Ascending aorta (tissue), 2 donors: ENCODE measurements at regions not wholly inside any gene's neighbourhood (a gene's known extent, or its start where the extent isn't known, plus 50 kb on each side); places are given as distances from the start of the nearest gene placed in this dataset.

Experiments used
- DNase-seq, 2 donors: peaks; one replicate each; pipeline ENCODE4 v3.0.0-alpha.2; 2019; ENCODE audit warnings: low spot score in 2 of 2
- H3K27ac ChIP-seq, 2 donors: fragments of 200-600 bp; sonication (generic); one replicate each; pipeline ENCODE4 v1.5.1; 2016 to 2017; ENCODE audit warnings: mild to moderate bottlenecking in 1 of 2
- H3K27me3 ChIP-seq: fragments of 200-600 bp; sonication (generic); one replicate; pipeline ENCODE4 v1.5.1; 2017
- H3K36me3 ChIP-seq, 2 donors: fragments of 200-600 bp; sonication (generic); one replicate each; pipeline ENCODE4 v1.5.1; 2016
- H3K4me1 ChIP-seq, 2 donors: fragments of 200-600 bp; sonication (generic); one replicate each; pipeline ENCODE4 v1.5.1; 2016 to 2017; ENCODE audit warnings: mild to moderate bottlenecking in 1 of 2
- H3K4me3 ChIP-seq, 2 donors: fragments of 200-600 bp; sonication (generic); one replicate each; pipeline ENCODE4 v1.5.1; 2016 to 2017; ENCODE audit warnings: mild to moderate bottlenecking in 1 of 2
- H3K9me3 ChIP-seq, 2 donors: fragments of 200-600 bp; sonication (generic); one replicate each; pipeline ENCODE4 v1.5.1; 2016
- intact Hi-C: fragments of 100-400 bp; cut with DNase I; formaldehyde crosslinking; loops from one replicate; pipeline ENCODE4 v1.15.1; 2023
- TF ChIP-seq, protein P1 (sequence below), 3 experiments: fragments of 200-600 bp in 2 of 3; fragments of 450-650 bp in 1 of 3; sonication (generic) in 2 of 3; IDR thresholded peaks; one replicate each; pipeline ENCODE4 v1.5.1; 2016 to 2019; ENCODE audit warnings: antibody characterized with exemption in 3 of 3, mild to moderate bottlenecking in 1 of 3, moderate library complexity in 1 of 3

DNA sequence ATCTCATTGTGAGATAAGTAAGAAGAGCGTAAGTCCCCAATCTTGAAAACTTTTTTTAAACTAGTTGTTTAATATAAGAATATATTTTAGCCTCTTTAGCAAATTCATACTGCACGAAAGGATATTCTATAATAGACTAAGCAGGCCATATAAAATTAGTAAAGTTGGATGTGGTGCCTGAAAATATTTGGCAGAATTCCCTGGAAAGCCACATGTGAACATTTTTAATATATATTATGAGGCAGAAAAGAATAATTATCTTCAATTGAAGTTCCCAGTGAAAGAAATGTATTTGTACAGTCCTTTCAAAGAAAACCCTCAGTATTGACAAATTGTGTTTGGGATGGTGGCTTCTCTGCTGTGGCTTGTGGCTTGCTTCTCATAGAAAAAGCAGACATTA is 237.5 kb upstream of the JAG1 start:
- Histone ChIP-seq H3K27ac (peak overlapping the region; percentile 72 to 82), H3K4me1 (peaks cover 0 to 6% of the 10 kb centered on the region in 2 donors), H3K4me3 (peak overlapping the region in 1 of 2 donors; percentile 44), H3K27me3 (no peaks in the 10 kb centered on the region), H3K36me3 (no peaks in the 10 kb centered on the region), H3K9me3 (no peaks in the 10 kb centered on the region)
- intact Hi-C loops: loop anchor here (10.0 kb wide), 1 partner anchor 356 kb away; no protein-coding TSS in a partner anchor
- TF ChIP-seq, protein P1, sequence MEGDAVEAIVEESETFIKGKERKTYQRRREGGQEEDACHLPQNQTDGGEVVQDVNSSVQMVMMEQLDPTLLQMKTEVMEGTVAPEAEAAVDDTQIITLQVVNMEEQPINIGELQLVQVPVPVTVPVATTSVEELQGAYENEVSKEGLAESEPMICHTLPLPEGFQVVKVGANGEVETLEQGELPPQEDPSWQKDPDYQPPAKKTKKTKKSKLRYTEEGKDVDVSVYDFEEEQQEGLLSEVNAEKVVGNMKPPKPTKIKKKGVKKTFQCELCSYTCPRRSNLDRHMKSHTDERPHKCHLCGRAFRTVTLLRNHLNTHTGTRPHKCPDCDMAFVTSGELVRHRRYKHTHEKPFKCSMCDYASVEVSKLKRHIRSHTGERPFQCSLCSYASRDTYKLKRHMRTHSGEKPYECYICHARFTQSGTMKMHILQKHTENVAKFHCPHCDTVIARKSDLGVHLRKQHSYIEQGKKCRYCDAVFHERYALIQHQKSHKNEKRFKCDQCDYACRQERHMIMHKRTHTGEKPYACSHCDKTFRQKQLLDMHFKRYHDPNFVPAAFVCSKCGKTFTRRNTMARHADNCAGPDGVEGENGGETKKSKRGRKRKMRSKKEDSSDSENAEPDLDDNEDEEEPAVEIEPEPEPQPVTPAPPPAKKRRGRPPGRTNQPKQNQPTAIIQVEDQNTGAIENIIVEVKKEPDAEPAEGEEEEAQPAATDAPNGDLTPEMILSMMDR (IDR thresholded peaks at IDR 0.05): no peak
- DNase-seq: no peak

DNA sequence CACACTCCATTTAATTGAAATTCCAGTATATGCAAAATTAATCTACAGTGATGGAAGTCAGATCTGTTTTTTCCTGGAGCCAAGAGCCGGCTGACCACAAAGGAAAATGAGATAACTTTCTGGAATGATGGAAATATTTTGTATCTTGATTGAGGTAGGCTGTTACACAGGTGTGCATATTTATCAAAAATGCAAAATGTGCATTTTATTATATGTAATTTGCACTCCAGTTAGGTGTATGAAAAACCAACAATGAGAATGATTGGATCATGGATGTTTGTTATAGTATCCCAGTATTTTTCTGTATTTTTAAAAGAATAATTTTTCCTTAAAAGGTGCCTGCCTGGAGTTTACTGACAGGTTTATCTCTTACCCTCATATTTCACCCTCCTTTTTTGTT is 242.0 kb upstream of the JAG1 start:
- TF ChIP-seq, protein P1 (IDR thresholded peaks at IDR 0.05): no peak
- Histone ChIP-seq H3K9me3 (no peaks in the 10 kb centered on the region), H3K4me1 (peaks cover 0 to 10% of the 10 kb centered on the region in 2 donors), H3K36me3 (no peaks in the 10 kb centered on the region), H3K4me3 (no peak overlapping the region), H3K27me3 (no peaks in the 10 kb centered on the region), H3K27ac (no peak overlapping the region)
- intact Hi-C loops: loop anchor here (5.0 to 10.0 kb wide), 2 partner anchors 291 to 361 kb away; no protein-coding TSS in a partner anchor
- no peak for DNase-seq

DNA sequence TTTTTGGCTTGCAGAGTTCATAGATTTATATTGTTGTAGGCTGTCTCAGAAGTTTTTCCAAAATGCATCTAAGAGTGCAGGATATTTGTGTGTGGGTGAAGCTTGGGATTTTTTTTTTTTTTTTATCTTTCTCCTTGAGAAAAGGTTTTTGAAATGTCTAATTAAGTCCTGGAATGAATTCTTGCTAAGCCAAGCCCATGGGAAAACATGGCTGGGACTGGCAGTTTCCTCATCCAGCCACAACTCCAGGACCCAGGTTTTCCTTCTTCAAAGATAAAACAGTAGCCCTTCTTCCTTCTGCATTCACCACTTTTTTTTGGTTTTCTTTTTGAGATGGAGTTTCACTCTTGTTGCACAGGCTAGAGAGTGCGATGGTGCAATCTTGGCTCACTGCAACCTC is 242.5 kb upstream of the JAG1 start:
- TF ChIP-seq, protein P1 (IDR thresholded peaks at IDR 0.05): no peak
- DNase-seq: no peak
- Histone ChIP-seq H3K36me3 (no peaks in the 10 kb centered on the region), H3K9me3 (no peaks in the 10 kb centered on the region), H3K27ac (peak overlapping the region in 1 of 2 donors; percentile 45), H3K4me3 (no peak overlapping the region), H3K4me1 (peaks cover 0 to 10% of the 10 kb centered on the region in 2 donors), H3K27me3 (no peaks in the 10 kb centered on the region)
- intact Hi-C loops: loop anchor here (5.0 to 10.0 kb wide), 2 partner anchors 291 to 362 kb away; no protein-coding TSS in a partner anchor

- intact Hi-C loops: loop anchor here (5.0 to 10.0 kb wide), 2 partner anchors 289 to 363 kb away; no protein-coding TSS in a partner anchor
- H3K27me3 ChIP-seq: no peaks in the 10 kb centered on the region
- H3K4me3 ChIP-seq: no peak overlapping the region
- TF ChIP-seq, protein P1 (IDR thresholded peaks at IDR 0.05): no peak
- H3K9me3 ChIP-seq: no peaks in the 10 kb centered on the region
- no peak overlapping the region for H3K27ac ChIP-seq
- H3K4me1 ChIP-seq: peaks cover 0 to 15% of the 10 kb centered on the region in 2 donors
- DNase-seq: no peak
- no peaks in the 10 kb centered on the region for H3K36me3 ChIP-seq
These were observed 244.0 kb upstream of the JAG1 start for GRCh38 chr20:10917826-10918225.

GRCh38 chr20:10919396-10920140 is 245.8 kb upstream of the JAG1 start:
- intact Hi-C loops: loop anchor here (5.0 to 10.0 kb wide), 5 partner anchors 63 to 365 kb away; partner anchors contain the start of gene JAG1
- H3K27ac ChIP-seq: peak overlapping the region; percentile 68 to 80

More at GRCh38 chr20:10919396-10920140, 245.8 kb upstream of the JAG1 start:
- H3K4me1 ChIP-seq: peaks cover 0 to 19% of the 10 kb centered on the region in 2 donors
- no peak overlapping the region for H3K4me3 ChIP-seq
- no peaks in the 10 kb centered on the region for H3K27me3 ChIP-seq
- no peaks in the 10 kb centered on the region for H3K36me3 ChIP-seq
- no peaks in the 10 kb centered on the region for H3K9me3 ChIP-seq
- TF ChIP-seq, protein P1 (IDR thresholded peaks at IDR 0.05): no peak
- DNase-seq: peak in 1 of 2 donors; percentile 74
